ACC112 (cell line): ENCODE measurements at regions not wholly inside any gene's neighbourhood (a gene's known extent, or its start where the extent isn't known, plus 50 kb on each side); places are given as distances from the start of the nearest gene placed in this dataset.
"Not testable (repeated sequence)": the region's sequence is repeated elsewhere in the genome, so short reads cannot be mapped to it uniquely, and the experiment has no call there.

ENCODE experiments used
- H2AFZ ChIP-seq: fragments of 200-600 bp; sonication (generic); one replicate; pipeline ENCODE4 v1.6.0; 2017; ENCODE audit warnings: antibody characterized with exemption, low read length; ENCODE audit not compliant: unreplicated experiment
- H3K27ac ChIP-seq: fragments of 200-600 bp; sonication (generic); 2 replicates; pipeline ENCODE4 v1.5.1; 2014; ENCODE audit warnings: low read depth, mild to moderate bottlenecking, antibody characterized with exemption, low read length, moderate library complexity
- H3K27me3 ChIP-seq: fragments of 200-600 bp; sonication (generic); 2 replicates; pipeline ENCODE4 v1.6.1; 2014; ENCODE audit warnings: mild to moderate bottlenecking, antibody characterized with exemption, low read length, moderate library complexity, mixed read lengths; ENCODE audit not compliant: insufficient read depth
- H3K36me3 ChIP-seq: fragments of 200-600 bp; sonication (generic); 2 replicates; pipeline ENCODE4 v1.6.1; 2016; ENCODE audit warnings: mild to moderate bottlenecking, antibody characterized with exemption, low read length, moderate library complexity, mixed read lengths; ENCODE audit not compliant: insufficient read depth
- H3K4me1 ChIP-seq: fragments of 200-600 bp; sonication (generic); one replicate; pipeline ENCODE4 v1.6.1; 2016; ENCODE audit warnings: low read length, mixed read lengths; ENCODE audit not compliant: insufficient read depth, unreplicated experiment, control insufficient read depth
- H3K4me3 ChIP-seq: fragments of 200-600 bp; sonication (generic); 2 replicates; pipeline ENCODE4 v1.5.1; 2014; ENCODE audit warnings: mild to moderate bottlenecking, low read depth, low read length
- H3K79me2 ChIP-seq: fragments of 200-600 bp; sonication (generic); one replicate; pipeline ENCODE4 v1.6.0; 2016; ENCODE audit warnings: low read length; ENCODE audit not compliant: control insufficient read depth, unreplicated experiment, insufficient read depth

- Histone ChIP-seq H3K79me2 (no peaks in the 10 kb centered on the region), H3K36me3 (no peaks in the 10 kb centered on the region), H3K27ac (no peak overlapping the region), H3K4me1 (no peaks in the 10 kb centered on the region), H3K4me3 (no peak overlapping the region), H3K27me3 (no peaks in the 10 kb centered on the region), H2AFZ (no peak overlapping the region)
These were observed 1518.1 kb downstream of the GRIK2 start for GRCh38 chr6:102911571-102911970.

GRCh38 chr6:102910701-102911139 is 1517.2 kb downstream of the GRIK2 start:
- not testable (repeated sequence) for H3K27me3 ChIP-seq, H3K4me1 ChIP-seq, H3K27ac ChIP-seq, H2AFZ ChIP-seq, H3K36me3 ChIP-seq, H3K79me2 ChIP-seq, H3K4me3 ChIP-seq

- Histone ChIP-seq H3K4me1 (no peaks in the 10 kb centered on the region), H3K36me3 (no peaks in the 10 kb centered on the region), H3K79me2 (no peaks in the 10 kb centered on the region), H3K27me3 (no peaks in the 10 kb centered on the region), H3K4me3 (no peak overlapping the region), H3K27ac (no peak overlapping the region), H2AFZ (no peak overlapping the region)
These were observed 1513.7 kb downstream of the GRIK2 start for GRCh38 chr6:102907181-102907580.

- Histone ChIP-seq H3K4me1 (no peaks in the 10 kb centered on the region), H3K36me3 (no peaks in the 10 kb centered on the region), H3K4me3 (no peak overlapping the region), H3K27me3 (no peaks in the 10 kb centered on the region), H3K27ac (no peak overlapping the region), H2AFZ (no peak overlapping the region), H3K79me2 (no peaks in the 10 kb centered on the region)
These were observed 1509.0 kb downstream of the GRIK2 start for GRCh38 chr6:102902471-102902870.

GRCh38 chr6:102895683-102896082 is 1502.2 kb downstream of the GRIK2 start:
- Histone ChIP-seq H3K4me1 (no peaks in the 10 kb centered on the region), H3K79me2 (no peaks in the 10 kb centered on the region), H3K36me3 (no peaks in the 10 kb centered on the region), H3K27me3 (no peaks in the 10 kb centered on the region), H3K27ac (no peak overlapping the region), H2AFZ (no peak overlapping the region), H3K4me3 (no peak overlapping the region)

GRCh38 chr6:102885165-102885564 is 1491.7 kb downstream of the GRIK2 start:
- no peak overlapping the region for H3K27ac ChIP-seq
- H3K36me3 ChIP-seq: no peaks in the 10 kb centered on the region
- no peaks in the 10 kb centered on the region for H3K79me2 ChIP-seq
- no peaks in the 10 kb centered on the region for H3K27me3 ChIP-seq
- no peaks in the 10 kb centered on the region for H3K4me1 ChIP-seq
- H2AFZ ChIP-seq: no peak overlapping the region
- H3K4me3 ChIP-seq: no peak overlapping the region

- Histone ChIP-seq H3K36me3 (no peaks in the 10 kb centered on the region), H3K79me2 (no peaks in the 10 kb centered on the region), H3K4me3 (no peak overlapping the region), H3K4me1 (no peaks in the 10 kb centered on the region), H2AFZ (no peak overlapping the region), H3K27ac (no peak overlapping the region), H3K27me3 (no peaks in the 10 kb centered on the region)
These were observed 1459.9 kb downstream of the GRIK2 start for GRCh38 chr6:102853249-102853955.

GRCh38 chr6:102848796-102849195 is 1455.3 kb downstream of the GRIK2 start:
- Histone ChIP-seq H3K36me3 (no peaks in the 10 kb centered on the region), H3K4me1 (no peaks in the 10 kb centered on the region), H3K27ac (no peak overlapping the region), H2AFZ (no peak overlapping the region), H3K27me3 (no peaks in the 10 kb centered on the region), H3K4me3 (no peak overlapping the region), H3K79me2 (no peaks in the 10 kb centered on the region)

- H3K4me3 ChIP-seq: no peak overlapping the region
- H3K27ac ChIP-seq: no peak overlapping the region
- no peaks in the 10 kb centered on the region for H3K4me1 ChIP-seq
- H3K79me2 ChIP-seq: no peaks in the 10 kb centered on the region
- no peaks in the 10 kb centered on the region for H3K27me3 ChIP-seq
- no peaks in the 10 kb centered on the region for H3K36me3 ChIP-seq
- no peak overlapping the region for H2AFZ ChIP-seq
These were observed 1454.7 kb downstream of the GRIK2 start for GRCh38 chr6:102848210-102848609.

- H3K4me3 ChIP-seq: no peak overlapping the region
- H3K27ac ChIP-seq: no peak overlapping the region
- no peak overlapping the region for H2AFZ ChIP-seq
- no peaks in the 10 kb centered on the region for H3K36me3 ChIP-seq
- no peaks in the 10 kb centered on the region for H3K4me1 ChIP-seq
- no peaks in the 10 kb centered on the region for H3K79me2 ChIP-seq
- no peaks in the 10 kb centered on the region for H3K27me3 ChIP-seq
These were observed 1447.6 kb downstream of the GRIK2 start for GRCh38 chr6:102841060-102841459.

- Histone ChIP-seq H2AFZ (no peak overlapping the region), H3K4me3 (no peak overlapping the region), H3K36me3 (no peaks in the 10 kb centered on the region), H3K27me3 (no peaks in the 10 kb centered on the region), H3K4me1 (no peaks in the 10 kb centered on the region), H3K27ac (no peak overlapping the region), H3K79me2 (no peaks in the 10 kb centered on the region)
These were observed 1438.5 kb downstream of the GRIK2 start for GRCh38 chr6:102832021-102832420.
